Sigmoid colon (tissue), 6 donors: ENCODE measurements at regions not wholly inside any gene's neighbourhood (a gene's known extent, or its start where the extent isn't known, plus 50 kb on each side); places are given as distances from the start of the nearest gene placed in this dataset.

Source experiments
- DNase-seq: peaks from one replicate; pipeline ENCODE4 v3.0.0-alpha.2; 2019
- H3K27ac ChIP-seq, 4 donors: fragments of 200-600 bp; sonication (generic); one replicate each; pipeline ENCODE4 v1.5.1; 2016 to 2019; ENCODE audit warnings: mild to moderate bottlenecking in 1 of 4
- H3K27me3 ChIP-seq, 3 donors: fragments of 200-600 bp; sonication (generic); one replicate each; pipeline ENCODE4 v1.5.1; 2019; ENCODE audit warnings: mild to moderate bottlenecking in 1 of 3
- H3K36me3 ChIP-seq, 4 donors: fragments of 200-600 bp; sonication (generic); one replicate each; pipeline ENCODE4 v1.5.1; 2016 to 2019
- H3K4me1 ChIP-seq, 4 donors: fragments of 200-600 bp; sonication (generic); one replicate each; pipeline ENCODE4 v1.5.1; 2017 to 2019
- H3K4me3 ChIP-seq, 4 donors: fragments of 200-600 bp; sonication (generic); one replicate each; pipeline ENCODE4 v1.5.1; 2017 to 2019; ENCODE audit warnings: mild to moderate bottlenecking in 2 of 4, moderate library complexity in 1 of 4
- H3K9me3 ChIP-seq, 4 donors: fragments of 200-600 bp in 3 of 4; sonication (generic) in 3 of 4; one replicate each; pipeline versions ENCODE4 v1.5.1 to v1.6.1; 2013 to 2019
- EP300 ChIP-seq, 4 donors: sonication (generic); formaldehyde crosslinking; IDR thresholded peaks; one replicate each; pipeline ENCODE4 v1.6.1; 2017; ENCODE audit warnings: antibody characterized with exemption in 4 of 4
- POLR2A ChIP-seq, 2 donors: fragments of 450-650 bp; IDR thresholded peaks; one replicate each; pipeline ENCODE4 v1.6.1; 2016; ENCODE audit warnings: antibody characterized with exemption in 2 of 2, mild to moderate bottlenecking in 2 of 2, moderate library complexity in 2 of 2
- POLR2AphosphoS5 ChIP-seq, 4 donors: sonication (generic); formaldehyde crosslinking; IDR thresholded peaks; one replicate each; pipeline ENCODE4 v1.6.1; 2017; ENCODE audit warnings: antibody characterized with exemption in 4 of 4
- WGBS, 2 donors: extraction: QIAGEN DNeasy Blood & Tissue Kit; methylation state at CpG; one replicate each; pipeline ENCODE4 v1.1.7; 2013; 5-methylcytosine and 5-hydroxymethylcytosine counted together
- intact Hi-C: fragments of 100-400 bp; cut with DNase I; formaldehyde crosslinking; loops from one replicate; pipeline ENCODE4 v1.15.1; 2023
- TF ChIP-seq, protein P1 (sequence below), 4 experiments: fragments of 450-650 bp in 3 of 4; fragments of 200-600 bp in 1 of 4; IDR thresholded peaks; one replicate each; pipeline ENCODE4 v1.5.1; 2016 to 2019; ENCODE audit warnings: antibody characterized with exemption in 4 of 4, mild to moderate bottlenecking in 3 of 4, moderate library complexity in 2 of 4
- donor health status: healthy with polysubstance abuse.
- donor health status: healthy.

DNA sequence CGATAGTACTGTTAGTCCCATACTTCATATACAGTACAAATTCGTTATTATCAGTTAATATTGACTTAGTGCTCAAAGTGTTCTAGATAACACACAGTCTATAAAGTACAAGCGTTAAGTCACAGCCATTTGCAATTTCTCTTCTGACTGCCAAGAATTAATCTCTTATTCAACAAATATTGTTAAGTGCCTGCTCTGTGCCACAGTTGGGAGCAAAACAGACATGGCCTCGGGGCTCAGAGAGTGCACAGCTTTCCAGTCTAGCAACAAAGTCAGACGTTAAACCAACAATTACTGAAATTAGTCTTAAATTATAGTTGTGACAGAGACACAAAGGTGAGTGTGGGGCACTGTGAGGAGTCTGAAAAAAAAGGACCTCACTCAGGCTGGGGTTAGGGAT, 113.0 kb upstream of the DPP6 start:
- no peak overlapping the region for H3K4me3 ChIP-seq
- WGBS, 2 donors = 54 to 69% methylated on average over 5 of the region's 5 CpGs
- H3K9me3 ChIP-seq = no peaks in the 10 kb centered on the region

GRCh38 chr7:153939654-153940053, 112.5 kb upstream of the DPP6 start:
- intact Hi-C loops = no loop called here
- 85 to 92% methylated on average over 3 of the region's 3 CpGs for WGBS, 2 donors
- Histone ChIP-seq H3K4me1 (peaks cover 0 to 18% (median 17%) of the 10 kb centered on the region in 4 donors), H3K27me3 (no peaks in the 10 kb centered on the region), H3K36me3 (no peaks in the 10 kb centered on the region), H3K9me3 (no peaks in the 10 kb centered on the region), H3K27ac (no peak overlapping the region), H3K4me3 (no peak overlapping the region)
- TF ChIP-seq EP300 (IDR thresholded peaks at IDR 0.05) = no peak
- no peak for TF ChIP-seq POLR2A (IDR thresholded peaks at IDR 0.05)
- TF ChIP-seq, protein P1, sequence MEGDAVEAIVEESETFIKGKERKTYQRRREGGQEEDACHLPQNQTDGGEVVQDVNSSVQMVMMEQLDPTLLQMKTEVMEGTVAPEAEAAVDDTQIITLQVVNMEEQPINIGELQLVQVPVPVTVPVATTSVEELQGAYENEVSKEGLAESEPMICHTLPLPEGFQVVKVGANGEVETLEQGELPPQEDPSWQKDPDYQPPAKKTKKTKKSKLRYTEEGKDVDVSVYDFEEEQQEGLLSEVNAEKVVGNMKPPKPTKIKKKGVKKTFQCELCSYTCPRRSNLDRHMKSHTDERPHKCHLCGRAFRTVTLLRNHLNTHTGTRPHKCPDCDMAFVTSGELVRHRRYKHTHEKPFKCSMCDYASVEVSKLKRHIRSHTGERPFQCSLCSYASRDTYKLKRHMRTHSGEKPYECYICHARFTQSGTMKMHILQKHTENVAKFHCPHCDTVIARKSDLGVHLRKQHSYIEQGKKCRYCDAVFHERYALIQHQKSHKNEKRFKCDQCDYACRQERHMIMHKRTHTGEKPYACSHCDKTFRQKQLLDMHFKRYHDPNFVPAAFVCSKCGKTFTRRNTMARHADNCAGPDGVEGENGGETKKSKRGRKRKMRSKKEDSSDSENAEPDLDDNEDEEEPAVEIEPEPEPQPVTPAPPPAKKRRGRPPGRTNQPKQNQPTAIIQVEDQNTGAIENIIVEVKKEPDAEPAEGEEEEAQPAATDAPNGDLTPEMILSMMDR (IDR thresholded peaks at IDR 0.05) = no peak
- TF ChIP-seq POLR2AphosphoS5 (IDR thresholded peaks at IDR 0.05) = no peak
- DNase-seq = no peak

More for the DNA sequence above, 113.0 kb upstream of the DPP6 start:
- TF ChIP-seq EP300 (IDR thresholded peaks at IDR 0.05) = no peak
- TF ChIP-seq, protein P1 (IDR thresholded peaks at IDR 0.05) = no peak
- H3K4me1 ChIP-seq = peaks cover 0 to 17% (median 16%) of the 10 kb centered on the region in 4 donors
- no peak for DNase-seq
- no peak overlapping the region for H3K27ac ChIP-seq
- intact Hi-C loops = no loop called here
- H3K36me3 ChIP-seq = no peaks in the 10 kb centered on the region
- no peaks in the 10 kb centered on the region for H3K27me3 ChIP-seq

DNA sequence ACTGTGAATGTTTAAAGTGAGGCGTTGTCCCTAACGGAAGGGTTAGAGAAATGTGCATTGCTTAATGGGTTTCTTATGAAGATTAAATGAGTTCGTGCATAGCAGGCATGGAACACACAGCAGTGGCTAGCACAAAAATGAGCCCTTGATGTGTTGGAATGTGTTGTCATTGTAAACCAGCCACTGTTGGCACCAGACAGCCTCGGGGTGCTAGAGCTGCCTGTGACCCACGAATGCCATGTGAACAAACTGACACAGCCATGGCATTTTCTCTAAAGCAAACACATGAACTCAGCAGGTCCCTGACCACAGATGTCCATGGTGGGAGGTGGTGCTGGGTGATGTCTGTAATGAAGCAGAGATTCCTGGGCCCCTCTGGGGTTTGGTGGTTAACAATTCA, 111.1 kb upstream of the DPP6 start:
- Histone ChIP-seq H3K36me3 (no peaks in the 10 kb centered on the region), H3K27me3 (no peaks in the 10 kb centered on the region), H3K4me3 (no peak overlapping the region), H3K27ac (no peak overlapping the region), H3K9me3 (no peaks in the 10 kb centered on the region), H3K4me1 (peaks cover 0 to 18% (median 17%) of the 10 kb centered on the region in 4 donors)
- TF ChIP-seq POLR2AphosphoS5 (IDR thresholded peaks at IDR 0.05) = no peak
- TF ChIP-seq POLR2A (IDR thresholded peaks at IDR 0.05) = no peak
- TF ChIP-seq, protein P1 (IDR thresholded peaks at IDR 0.05) = no peak
- no peak for TF ChIP-seq EP300 (IDR thresholded peaks at IDR 0.05)
- intact Hi-C loops = no loop called here
- DNase-seq = no peak
- WGBS, 2 donors = 63 to 71% methylated on average over 5 of the region's 5 CpGs

- Histone ChIP-seq H3K9me3 (no peaks in the 10 kb centered on the region), H3K27ac (no peak overlapping the region), H3K4me1 (peaks cover 0 to 18% (median 17%) of the 10 kb centered on the region in 4 donors), H3K27me3 (no peaks in the 10 kb centered on the region), H3K4me3 (no peak overlapping the region), H3K36me3 (no peaks in the 10 kb centered on the region)
- no peak for TF ChIP-seq POLR2AphosphoS5 (IDR thresholded peaks at IDR 0.05)
- TF ChIP-seq, protein P1 (IDR thresholded peaks at IDR 0.05) = no peak
- TF ChIP-seq POLR2A (IDR thresholded peaks at IDR 0.05) = no peak
- no peak for TF ChIP-seq EP300 (IDR thresholded peaks at IDR 0.05)
- WGBS, 2 donors = 91 to 93% methylated on average over 7 of the region's 7 CpGs
- intact Hi-C loops = no loop called here
- DNase-seq = no peak
Measured at GRCh38 chr7:153942036-153942435, 110.2 kb upstream of the DPP6 start.

DNA sequence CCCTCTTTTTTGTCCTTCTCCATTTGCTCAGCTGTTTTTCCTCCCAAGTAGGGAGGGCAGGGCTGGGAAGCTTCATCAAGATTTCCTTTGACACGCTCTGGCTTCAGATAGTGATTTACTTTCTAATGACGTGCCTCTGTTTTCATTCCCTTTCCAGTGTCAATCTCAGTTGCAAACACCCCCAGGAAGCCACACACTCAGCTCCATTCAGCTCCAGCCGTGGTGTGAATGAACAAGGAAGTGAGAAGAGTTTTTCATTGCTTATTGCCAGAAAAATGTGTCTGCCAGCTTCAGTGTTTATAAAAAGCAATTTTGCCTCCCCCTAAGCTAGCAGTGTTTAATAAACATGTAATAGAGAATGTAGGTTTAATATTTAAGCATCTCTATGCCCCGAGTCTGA, 108.7 kb upstream of the DPP6 start:
- TF ChIP-seq POLR2A (IDR thresholded peaks at IDR 0.05) (no peak), POLR2AphosphoS5 (IDR thresholded peaks at IDR 0.05) (no peak), EP300 (IDR thresholded peaks at IDR 0.05) (no peak)
- TF ChIP-seq, protein P1 (IDR thresholded peaks at IDR 0.05) = no peak
- WGBS, 2 donors = 15 to 21% methylated on average over 4 of the region's 4 CpGs
- Histone ChIP-seq H3K4me3 (no peak overlapping the region), H3K4me1 (peaks cover 0 to 18% (median 17%) of the 10 kb centered on the region in 4 donors), H3K9me3 (no peaks in the 10 kb centered on the region), H3K27ac (peak overlapping the region in 1 of 4 donors; percentile 19), H3K36me3 (no peaks in the 10 kb centered on the region), H3K27me3 (no peaks in the 10 kb centered on the region)
- no peak for DNase-seq
- intact Hi-C loops = no loop called here
